AG09309 (cell line): ENCODE measurements at regions not wholly inside any gene's neighbourhood (a gene's known extent, or its start where the extent isn't known, plus 50 kb on each side); places are given as distances from the start of the nearest gene placed in this dataset.
A peak's percentile ranks its signal among the peaks of the same experiment; 100 is the strongest.

Experiments used
- DNase-seq: peaks from one replicate; pipeline ENCODE4 v3.0.0-alpha.2; 2010; ENCODE audit warnings: low read depth
- H3K4me3 ChIP-seq: 2 replicates; pipeline ENCODE4 v1.5.1; 2011; ENCODE audit warnings: mild to moderate bottlenecking, low read depth, low read length, moderate library complexity; ENCODE audit not compliant: control insufficient read depth
- TF ChIP-seq, protein P1 (sequence below): IDR thresholded peaks from 2 replicates; pipeline ENCODE4 v1.5.1; 2011; ENCODE audit warnings: mild to moderate bottlenecking, low read depth, low read length, inconsistent platforms; ENCODE audit not compliant: insufficient read depth, control insufficient read depth; ENCODE audit errors: missing control alignments

DNA sequence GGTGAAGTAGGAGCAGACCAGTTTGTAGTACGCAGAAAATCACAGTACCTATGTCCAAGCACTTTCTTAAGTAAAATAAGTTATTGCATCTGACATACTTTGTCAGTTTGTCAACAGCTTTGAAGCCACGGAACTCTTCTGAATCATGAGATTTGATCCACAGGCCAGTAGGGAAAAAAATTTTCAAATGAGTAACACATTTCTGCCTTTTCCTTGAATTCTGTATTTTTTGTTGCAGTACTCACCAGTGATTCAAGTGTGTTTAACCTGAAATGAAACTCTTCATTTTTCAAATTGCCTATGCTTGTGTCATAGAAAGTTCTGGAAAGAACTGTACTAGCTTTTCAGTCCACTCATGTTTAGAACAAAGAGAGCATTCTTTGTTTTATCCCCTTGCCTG is 337.7 kb downstream of the GATA3 start:
- peak; percentile 66 for DNase-seq
- TF ChIP-seq, protein P1, sequence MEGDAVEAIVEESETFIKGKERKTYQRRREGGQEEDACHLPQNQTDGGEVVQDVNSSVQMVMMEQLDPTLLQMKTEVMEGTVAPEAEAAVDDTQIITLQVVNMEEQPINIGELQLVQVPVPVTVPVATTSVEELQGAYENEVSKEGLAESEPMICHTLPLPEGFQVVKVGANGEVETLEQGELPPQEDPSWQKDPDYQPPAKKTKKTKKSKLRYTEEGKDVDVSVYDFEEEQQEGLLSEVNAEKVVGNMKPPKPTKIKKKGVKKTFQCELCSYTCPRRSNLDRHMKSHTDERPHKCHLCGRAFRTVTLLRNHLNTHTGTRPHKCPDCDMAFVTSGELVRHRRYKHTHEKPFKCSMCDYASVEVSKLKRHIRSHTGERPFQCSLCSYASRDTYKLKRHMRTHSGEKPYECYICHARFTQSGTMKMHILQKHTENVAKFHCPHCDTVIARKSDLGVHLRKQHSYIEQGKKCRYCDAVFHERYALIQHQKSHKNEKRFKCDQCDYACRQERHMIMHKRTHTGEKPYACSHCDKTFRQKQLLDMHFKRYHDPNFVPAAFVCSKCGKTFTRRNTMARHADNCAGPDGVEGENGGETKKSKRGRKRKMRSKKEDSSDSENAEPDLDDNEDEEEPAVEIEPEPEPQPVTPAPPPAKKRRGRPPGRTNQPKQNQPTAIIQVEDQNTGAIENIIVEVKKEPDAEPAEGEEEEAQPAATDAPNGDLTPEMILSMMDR: no peak
- H3K4me3 ChIP-seq: no peak overlapping the region

DNA sequence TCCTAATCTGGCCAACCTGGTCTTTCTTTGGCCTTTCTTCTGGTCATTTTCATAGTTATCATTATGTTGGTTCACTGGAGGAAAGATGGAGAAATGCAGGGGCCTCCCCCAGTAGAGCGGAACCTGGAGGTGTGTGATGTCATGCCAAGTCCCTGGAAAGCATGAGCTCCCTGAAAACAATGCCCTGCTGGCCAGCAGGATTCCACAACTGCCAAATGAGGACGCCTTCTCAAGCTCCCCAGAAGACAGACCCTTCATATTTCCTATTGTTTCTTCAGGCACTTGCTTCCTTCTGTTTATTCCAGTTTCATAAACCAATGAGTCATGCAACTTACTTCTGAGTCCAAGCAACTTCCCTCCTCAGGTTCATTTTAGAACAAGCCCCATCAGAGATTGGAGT is 339.0 kb downstream of the GATA3 start:
- TF ChIP-seq, protein P1: no peak
- no peak for DNase-seq
- no peak overlapping the region for H3K4me3 ChIP-seq

DNA sequence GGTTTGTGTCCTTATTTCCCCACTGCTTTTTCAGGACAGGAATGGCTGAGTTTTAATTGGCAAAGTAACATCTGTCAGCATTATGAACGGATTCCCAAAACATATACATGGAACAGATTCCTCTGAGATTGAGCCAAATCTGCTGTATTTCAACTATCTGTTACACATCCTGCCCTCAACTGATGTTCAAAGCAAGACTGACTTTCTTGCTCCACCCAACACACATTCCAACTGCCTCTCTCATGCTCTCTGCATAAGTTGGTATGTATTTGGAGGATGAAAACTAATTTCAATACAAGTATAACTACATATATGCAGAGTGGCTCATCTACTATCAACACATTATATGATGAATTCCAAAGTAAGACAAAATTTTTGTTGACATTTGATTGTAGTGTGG is 342.2 kb downstream of the GATA3 start:
- DNase-seq: no peak
- H3K4me3 ChIP-seq: no peak overlapping the region
- TF ChIP-seq, protein P1: no peak

DNA sequence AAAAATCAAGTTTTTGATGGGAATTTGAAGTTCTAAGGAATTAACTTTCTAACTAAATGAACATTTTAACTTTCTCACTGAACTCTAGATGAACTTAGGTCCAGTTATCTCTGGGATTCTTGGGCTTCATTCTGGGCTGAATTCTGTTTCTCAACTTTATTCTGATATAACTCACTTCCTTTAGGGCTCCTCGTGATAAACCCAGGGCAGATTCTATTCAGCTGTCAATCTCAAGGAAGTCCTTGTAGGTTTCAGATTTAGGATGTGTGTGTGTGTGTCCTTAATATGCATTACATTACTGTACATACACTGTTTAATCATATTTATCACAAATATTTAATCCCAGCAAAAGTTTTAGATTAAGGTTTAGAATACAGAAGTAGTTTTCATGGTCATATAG is 344.3 kb downstream of the GATA3 start:
- TF ChIP-seq, protein P1: no peak
- no peak overlapping the region for H3K4me3 ChIP-seq
- DNase-seq: no peak

DNA sequence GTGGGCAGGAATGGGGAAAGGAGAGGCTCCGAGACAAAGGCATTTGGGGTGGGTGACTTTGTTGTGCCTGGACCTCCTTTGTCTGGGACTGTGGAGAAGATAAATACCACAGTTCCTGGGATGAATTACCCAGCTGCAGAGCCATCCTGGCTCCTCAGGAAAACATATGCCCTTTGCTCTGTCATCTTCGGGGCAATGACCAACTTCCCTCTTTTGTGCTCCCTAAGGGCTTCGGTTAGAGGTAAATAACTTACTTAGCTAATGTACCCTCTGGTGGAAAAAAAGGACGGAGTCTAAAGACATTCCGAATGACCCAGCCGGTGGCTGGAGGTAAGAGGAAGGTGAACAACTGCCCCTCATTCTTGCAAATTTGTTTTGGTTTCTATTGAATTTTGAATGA is 345.7 kb downstream of the GATA3 start:
- no peak overlapping the region for H3K4me3 ChIP-seq
- no peak for DNase-seq
- TF ChIP-seq, protein P1: no peak

DNA sequence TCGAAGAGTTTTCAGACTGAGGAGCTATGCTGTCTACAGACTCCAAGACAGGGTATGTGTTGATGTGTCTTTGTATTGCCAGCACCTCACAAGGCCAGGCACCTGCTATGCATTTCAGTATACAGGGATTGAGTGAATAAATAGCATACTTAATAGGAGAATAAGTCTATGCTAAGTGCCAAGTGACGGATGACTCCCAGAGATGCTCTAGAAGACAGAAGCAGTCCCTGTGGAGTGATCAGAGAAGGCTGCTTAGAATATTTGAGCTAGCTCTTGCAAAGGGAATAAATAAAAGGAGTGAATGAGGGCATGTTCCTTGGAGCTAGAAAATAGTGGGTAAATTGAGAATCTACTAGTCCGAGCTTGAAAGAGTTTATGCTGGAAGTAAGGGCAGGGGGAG is 346.4 kb downstream of the GATA3 start:
- no peak overlapping the region for H3K4me3 ChIP-seq
- TF ChIP-seq, protein P1: no peak
- DNase-seq: no peak

DNA sequence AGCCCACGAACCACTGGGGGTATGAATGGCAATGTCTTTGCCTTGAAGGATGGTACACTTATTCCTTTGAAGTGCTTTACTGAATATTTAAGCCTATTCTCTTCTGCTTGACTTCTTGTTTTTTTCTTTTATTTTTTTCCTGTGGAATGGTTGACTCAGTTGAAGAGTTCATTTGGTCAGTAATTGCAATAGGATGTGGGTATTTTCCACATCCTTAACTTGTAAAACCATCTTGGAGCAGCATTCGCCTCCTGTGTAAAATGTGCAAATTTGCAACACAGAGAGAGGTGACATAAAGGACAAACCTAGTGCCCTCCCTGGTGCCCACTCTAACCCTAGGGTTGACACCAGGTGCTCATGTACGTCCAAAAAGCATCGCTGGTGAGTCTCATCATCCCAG is 347.0 kb downstream of the GATA3 start:
- H3K4me3 ChIP-seq: no peak overlapping the region
- TF ChIP-seq, protein P1: no peak
- DNase-seq: no peak
